Sigmoid colon (tissue), 6 donors: ENCODE measurements at regions not wholly inside any gene's neighbourhood (a gene's known extent, or its start where the extent isn't known, plus 50 kb on each side); places are given as distances from the start of the nearest gene placed in this dataset.

Source experiments
- DNase-seq: peaks from one replicate; pipeline ENCODE4 v3.0.0-alpha.2; 2019
- H3K27ac ChIP-seq, 4 donors: fragments of 200-600 bp; sonication (generic); one replicate each; pipeline ENCODE4 v1.5.1; 2016 to 2019; ENCODE audit warnings: mild to moderate bottlenecking in 1 of 4
- H3K27me3 ChIP-seq, 3 donors: fragments of 200-600 bp; sonication (generic); one replicate each; pipeline ENCODE4 v1.5.1; 2019; ENCODE audit warnings: mild to moderate bottlenecking in 1 of 3
- H3K36me3 ChIP-seq, 4 donors: fragments of 200-600 bp; sonication (generic); one replicate each; pipeline ENCODE4 v1.5.1; 2016 to 2019
- H3K4me1 ChIP-seq, 4 donors: fragments of 200-600 bp; sonication (generic); one replicate each; pipeline ENCODE4 v1.5.1; 2017 to 2019
- H3K4me3 ChIP-seq, 4 donors: fragments of 200-600 bp; sonication (generic); one replicate each; pipeline ENCODE4 v1.5.1; 2017 to 2019; ENCODE audit warnings: mild to moderate bottlenecking in 2 of 4, moderate library complexity in 1 of 4
- H3K9me3 ChIP-seq, 4 donors: fragments of 200-600 bp in 3 of 4; sonication (generic) in 3 of 4; one replicate each; pipeline versions ENCODE4 v1.5.1 to v1.6.1; 2013 to 2019
- CTCF ChIP-seq, 4 experiments: fragments of 450-650 bp in 3 of 4; fragments of 200-600 bp in 1 of 4; IDR thresholded peaks; one replicate each; pipeline ENCODE4 v1.5.1; 2016 to 2019; ENCODE audit warnings: antibody characterized with exemption in 4 of 4, mild to moderate bottlenecking in 3 of 4, moderate library complexity in 2 of 4
- EP300 ChIP-seq, 4 donors: sonication (generic); formaldehyde crosslinking; IDR thresholded peaks; one replicate each; pipeline ENCODE4 v1.6.1; 2017; ENCODE audit warnings: antibody characterized with exemption in 4 of 4
- POLR2A ChIP-seq, 2 donors: fragments of 450-650 bp; IDR thresholded peaks; one replicate each; pipeline ENCODE4 v1.6.1; 2016; ENCODE audit warnings: antibody characterized with exemption in 2 of 2, mild to moderate bottlenecking in 2 of 2, moderate library complexity in 2 of 2
- POLR2AphosphoS5 ChIP-seq, 4 donors: sonication (generic); formaldehyde crosslinking; IDR thresholded peaks; one replicate each; pipeline ENCODE4 v1.6.1; 2017; ENCODE audit warnings: antibody characterized with exemption in 4 of 4
- WGBS, 2 donors: extraction: QIAGEN DNeasy Blood & Tissue Kit; methylation state at CpG; one replicate each; pipeline ENCODE4 v1.1.7; 2013; 5-methylcytosine and 5-hydroxymethylcytosine counted together
- intact Hi-C: fragments of 100-400 bp; cut with DNase I; formaldehyde crosslinking; loops from one replicate; pipeline ENCODE4 v1.15.1; 2023
- donor health status: healthy with polysubstance abuse.
- donor health status: healthy.

GRCh38 chr9:86668488-86668887 lies 278.8 kb downstream of the GAS1 start:
- intact Hi-C loops: no loop called here
- no peak overlapping the region for H3K27ac ChIP-seq
- DNase-seq: no peak
- H3K36me3 ChIP-seq: no peaks in the 10 kb centered on the region
- H3K27me3 ChIP-seq: no peaks in the 10 kb centered on the region
- TF ChIP-seq EP300 (IDR thresholded peaks at IDR 0.05) (no peak), CTCF (IDR thresholded peaks at IDR 0.05) (no peak), POLR2AphosphoS5 (IDR thresholded peaks at IDR 0.05) (no peak), POLR2A (IDR thresholded peaks at IDR 0.05) (no peak)
- H3K4me3 ChIP-seq: no peak overlapping the region
- H3K9me3 ChIP-seq: no peaks in the 10 kb centered on the region
- H3K4me1 ChIP-seq: no peaks in the 10 kb centered on the region

- intact Hi-C loops: no loop called here
- no peak for TF ChIP-seq POLR2A (IDR thresholded peaks at IDR 0.05)
- no peak for TF ChIP-seq CTCF (IDR thresholded peaks at IDR 0.05)
- no peak for TF ChIP-seq POLR2AphosphoS5 (IDR thresholded peaks at IDR 0.05)
- no peak for TF ChIP-seq EP300 (IDR thresholded peaks at IDR 0.05)
- 83 to 86% methylated on average over 4 of the region's 4 CpGs for WGBS, 2 donors
Observed at GRCh38 chr9:86667307-86667706, 280.0 kb downstream of the GAS1 start.

GRCh38 chr9:86665416-86665815 lies 281.9 kb downstream of the GAS1 start:
- intact Hi-C loops: no loop called here
- H3K27ac ChIP-seq: no peak overlapping the region
- DNase-seq: no peak
- 70 to 72% methylated on average over 1 of the region's 1 CpG for WGBS, 2 donors
- no peaks in the 10 kb centered on the region for H3K9me3 ChIP-seq
- H3K4me3 ChIP-seq: no peak overlapping the region
- H3K36me3 ChIP-seq: no peaks in the 10 kb centered on the region
- no peaks in the 10 kb centered on the region for H3K27me3 ChIP-seq
- TF ChIP-seq POLR2A (IDR thresholded peaks at IDR 0.05): no peak
- no peak for TF ChIP-seq EP300 (IDR thresholded peaks at IDR 0.05)
- TF ChIP-seq CTCF (IDR thresholded peaks at IDR 0.05): no peak
- TF ChIP-seq POLR2AphosphoS5 (IDR thresholded peaks at IDR 0.05): no peak
- H3K4me1 ChIP-seq: no peaks in the 10 kb centered on the region

More at GRCh38 chr9:86667307-86667706, 280.0 kb downstream of the GAS1 start:
- no peak overlapping the region for H3K4me3 ChIP-seq
- H3K36me3 ChIP-seq: no peaks in the 10 kb centered on the region
- H3K27me3 ChIP-seq: no peaks in the 10 kb centered on the region
- no peaks in the 10 kb centered on the region for H3K4me1 ChIP-seq
- DNase-seq: no peak
- H3K27ac ChIP-seq: no peak overlapping the region
- H3K9me3 ChIP-seq: no peaks in the 10 kb centered on the region

GRCh38 chr9:86664603-86665002 lies 282.7 kb downstream of the GAS1 start:
- no peak overlapping the region for H3K4me3 ChIP-seq
- 44 to 70% methylated on average over 7 of the region's 7 CpGs for WGBS, 2 donors
- DNase-seq: no peak
- TF ChIP-seq CTCF (IDR thresholded peaks at IDR 0.05) (no peak), EP300 (IDR thresholded peaks at IDR 0.05) (no peak), POLR2AphosphoS5 (IDR thresholded peaks at IDR 0.05) (no peak), POLR2A (IDR thresholded peaks at IDR 0.05) (no peak)
- no peaks in the 10 kb centered on the region for H3K9me3 ChIP-seq
- no peaks in the 10 kb centered on the region for H3K4me1 ChIP-seq
- intact Hi-C loops: no loop called here
- H3K27me3 ChIP-seq: no peaks in the 10 kb centered on the region
- H3K27ac ChIP-seq: no peak overlapping the region
- H3K36me3 ChIP-seq: no peaks in the 10 kb centered on the region

GRCh38 chr9:86663905-86664304 lies 283.4 kb downstream of the GAS1 start:
- Histone ChIP-seq H3K27ac (no peak overlapping the region), H3K4me3 (no peak overlapping the region), H3K9me3 (no peaks in the 10 kb centered on the region), H3K36me3 (no peaks in the 10 kb centered on the region), H3K27me3 (no peaks in the 10 kb centered on the region), H3K4me1 (no peaks in the 10 kb centered on the region)
- intact Hi-C loops: no loop called here
- 81 to 83% methylated on average over 2 of the region's 2 CpGs for WGBS, 2 donors
- no peak for DNase-seq
- TF ChIP-seq POLR2A (IDR thresholded peaks at IDR 0.05): no peak
- no peak for TF ChIP-seq POLR2AphosphoS5 (IDR thresholded peaks at IDR 0.05)
- TF ChIP-seq CTCF (IDR thresholded peaks at IDR 0.05): no peak
- TF ChIP-seq EP300 (IDR thresholded peaks at IDR 0.05): no peak
